HFF-Myc (cell line): ENCODE measurements at regions not wholly inside any gene's neighbourhood (a gene's known extent, or its start where the extent isn't known, plus 50 kb on each side); places are given as distances from the start of the nearest gene placed in this dataset.
A peak's percentile ranks its signal among the peaks of the same experiment; 100 is the strongest.

Source experiments
- DNase-seq: peaks from one replicate; pipeline ENCODE4 v3.0.0-alpha.2; 2011; ENCODE audit warnings: low read depth; ENCODE audit errors: extremely low read depth
- H3K4me3 ChIP-seq: replicated peaks from 2 replicates; pipeline ENCODE4 v1.5.1; 2011; ENCODE audit warnings: low read depth, mild to moderate bottlenecking, control low read depth, low read length
- TF ChIP-seq, protein P1 (sequence below): IDR thresholded peaks from 2 replicates; pipeline ENCODE4 v1.5.1; 2012; ENCODE audit warnings: mild to moderate bottlenecking, low read depth, low read length, control low read depth; ENCODE audit errors: missing control alignments

DNA sequence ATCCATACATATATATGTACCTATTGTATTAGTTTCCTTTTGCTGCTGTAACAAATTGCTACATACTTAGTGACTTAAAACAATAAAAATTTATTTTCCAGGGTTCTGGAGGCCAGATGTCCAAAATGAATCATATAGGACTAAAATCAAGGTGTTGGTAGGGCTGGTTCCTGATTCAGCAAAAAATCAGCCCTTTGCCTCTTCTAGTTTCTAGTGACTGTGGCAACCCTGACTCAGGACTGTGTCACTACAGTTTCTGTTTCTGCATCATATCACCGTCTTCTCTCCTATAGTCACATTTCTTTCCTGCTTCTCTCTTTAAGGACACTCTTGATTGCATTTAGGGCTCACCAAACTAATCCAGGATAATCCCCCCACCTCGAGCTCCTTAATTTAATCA lies 386.3 kb upstream of the TBX3 start:
- no peak overlapping the region for H3K4me3 ChIP-seq
- TF ChIP-seq, protein P1, sequence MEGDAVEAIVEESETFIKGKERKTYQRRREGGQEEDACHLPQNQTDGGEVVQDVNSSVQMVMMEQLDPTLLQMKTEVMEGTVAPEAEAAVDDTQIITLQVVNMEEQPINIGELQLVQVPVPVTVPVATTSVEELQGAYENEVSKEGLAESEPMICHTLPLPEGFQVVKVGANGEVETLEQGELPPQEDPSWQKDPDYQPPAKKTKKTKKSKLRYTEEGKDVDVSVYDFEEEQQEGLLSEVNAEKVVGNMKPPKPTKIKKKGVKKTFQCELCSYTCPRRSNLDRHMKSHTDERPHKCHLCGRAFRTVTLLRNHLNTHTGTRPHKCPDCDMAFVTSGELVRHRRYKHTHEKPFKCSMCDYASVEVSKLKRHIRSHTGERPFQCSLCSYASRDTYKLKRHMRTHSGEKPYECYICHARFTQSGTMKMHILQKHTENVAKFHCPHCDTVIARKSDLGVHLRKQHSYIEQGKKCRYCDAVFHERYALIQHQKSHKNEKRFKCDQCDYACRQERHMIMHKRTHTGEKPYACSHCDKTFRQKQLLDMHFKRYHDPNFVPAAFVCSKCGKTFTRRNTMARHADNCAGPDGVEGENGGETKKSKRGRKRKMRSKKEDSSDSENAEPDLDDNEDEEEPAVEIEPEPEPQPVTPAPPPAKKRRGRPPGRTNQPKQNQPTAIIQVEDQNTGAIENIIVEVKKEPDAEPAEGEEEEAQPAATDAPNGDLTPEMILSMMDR, result no peak
- DNase-seq, result no peak

GRCh38 chr12:115064296-115064695 lies 380.3 kb upstream of the TBX3 start:
- TF ChIP-seq, protein P1, result no peak
- H3K4me3 ChIP-seq, result no peak overlapping the region
- no peak for DNase-seq

DNA sequence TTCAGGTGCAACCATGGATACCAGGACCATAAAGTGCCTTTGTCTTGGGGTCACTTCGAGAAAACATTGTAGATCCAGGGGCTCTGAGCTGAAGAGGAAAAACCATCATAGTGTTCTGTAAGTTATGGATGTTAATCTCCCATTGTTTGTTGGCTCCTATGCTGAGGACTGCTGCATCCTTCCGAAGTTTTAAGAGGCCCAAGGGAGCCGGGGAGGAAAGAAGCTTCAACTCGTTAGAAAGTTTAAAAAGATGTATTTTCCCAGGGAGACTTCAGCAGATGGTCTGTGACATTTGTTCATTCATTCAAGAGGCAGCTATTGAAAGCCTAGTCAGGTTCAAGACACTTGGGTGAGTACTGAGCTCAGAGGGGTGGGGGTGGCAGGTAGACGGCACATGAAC lies 378.8 kb upstream of the TBX3 start:
- H3K4me3 ChIP-seq, result no peak overlapping the region
- TF ChIP-seq, protein P1, result no peak
- no peak for DNase-seq

- DNase-seq, result peak; percentile 72
- TF ChIP-seq, protein P1, result no peak
- H3K4me3 ChIP-seq, result no peak overlapping the region
Observed at GRCh38 chr12:115060477-115061168, 376.6 kb upstream of the TBX3 start.

- TF ChIP-seq, protein P1, result no peak
- no peak overlapping the region for H3K4me3 ChIP-seq
- no peak for DNase-seq
Observed at GRCh38 chr12:115057445-115057844, 373.5 kb upstream of the TBX3 start.

GRCh38 chr12:115051378-115051777 lies 367.4 kb upstream of the TBX3 start:
- TF ChIP-seq, protein P1, result no peak
- no peak overlapping the region for H3K4me3 ChIP-seq
- no peak for DNase-seq

- H3K4me3 ChIP-seq, result no peak overlapping the region
- no peak for DNase-seq
- TF ChIP-seq, protein P1, result no peak
Observed at GRCh38 chr12:115049614-115050013, 365.6 kb upstream of the TBX3 start.
